Transverse colon (tissue), 3 donors: ENCODE measurements at regions not wholly inside any gene's neighbourhood (a gene's known extent, or its start where the extent isn't known, plus 50 kb on each side); places are given as distances from the start of the nearest gene placed in this dataset.
"Not testable (repeated sequence)": the region's sequence is repeated elsewhere in the genome, so short reads cannot be mapped to it uniquely, and the experiment has no call there.

Experiments used
- CTCF ChIP-seq, 5 experiments: fragments of 200-600 bp in 3 of 5; fragments of 450-650 bp in 2 of 5; sonication (generic) in 3 of 5; IDR thresholded peaks; 1 replicate in 2 of 5; 2 replicates in 3 of 5; pipeline ENCODE4 v1.5.1; 2016 to 2017; ENCODE audit warnings: antibody characterized with exemption in 5 of 5, inconsistent platforms in 3 of 5, mild to moderate bottlenecking in 2 of 5, moderate library complexity in 1 of 5
- POLR2A ChIP-seq: fragments of 450-650 bp; IDR thresholded peaks from one replicate; pipeline ENCODE4 v1.6.1; 2016; ENCODE audit warnings: antibody characterized with exemption, mild to moderate bottlenecking, moderate library complexity

DNA sequence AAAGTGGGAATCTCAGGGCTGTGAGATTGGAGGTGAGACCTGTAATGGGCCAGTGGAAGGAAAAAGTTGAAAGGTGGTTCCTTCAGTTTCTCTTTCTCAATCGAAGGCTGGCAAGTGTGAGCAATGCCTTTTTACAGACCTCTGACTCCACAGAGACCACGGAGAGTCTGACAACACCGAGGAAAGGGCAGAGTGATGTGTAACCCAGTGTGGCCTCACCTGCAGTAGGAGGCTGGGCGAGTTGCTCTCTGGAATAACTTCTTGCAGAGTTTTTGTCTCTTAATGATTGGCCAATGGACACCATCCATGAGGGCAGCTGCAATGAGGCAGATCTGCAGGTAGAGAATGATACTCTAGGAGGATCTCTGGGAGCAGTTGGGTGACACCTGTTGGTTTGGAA lies 115.8 kb downstream of the CRYBB2 start:
- not testable (repeated sequence) for TF ChIP-seq CTCF (IDR thresholded peaks at IDR 0.05); POLR2A
